Putamen (tissue), 1 donor: ENCODE measurements at regions not wholly inside any gene's neighbourhood (a gene's known extent, or its start where the extent isn't known, plus 50 kb on each side); places are given as distances from the start of the nearest gene placed in this dataset.
"Not testable (repeated sequence)": the region's sequence is repeated elsewhere in the genome, so short reads cannot be mapped to it uniquely, and the experiment has no call there.

Experiments used
- DNase-seq: peaks from one replicate; pipeline ENCODE4 v3.0.0-alpha.2; 2016; ENCODE audit warnings: low spot score

- no peak for DNase-seq
Observed at GRCh38 chr21:27885296-27885711, 918.4 kb upstream of the ADAMTS5 start.

GRCh38 chr21:27881331-27881730 is 914.4 kb upstream of the ADAMTS5 start:
- not testable (repeated sequence) for DNase-seq

GRCh38 chr21:27872411-27872810 is 905.5 kb upstream of the ADAMTS5 start:
- DNase-seq, result not testable (repeated sequence)

- DNase-seq, result not testable (repeated sequence)
Observed at GRCh38 chr21:27870755-27871154, 903.9 kb upstream of the ADAMTS5 start.

GRCh38 chr21:27860314-27860955 is 893.5 kb upstream of the ADAMTS5 start:
- DNase-seq, result not testable (repeated sequence)

GRCh38 chr21:27858053-27858825 is 891.4 kb upstream of the ADAMTS5 start:
- DNase-seq, result not testable (repeated sequence)

- DNase-seq, result not testable (repeated sequence)
Observed at GRCh38 chr21:27856988-27857387, 890.1 kb upstream of the ADAMTS5 start.

GRCh38 chr21:27841084-27841672 is 874.3 kb upstream of the ADAMTS5 start:
- DNase-seq, result no peak

GRCh38 chr21:27840262-27840661 is 873.4 kb upstream of the ADAMTS5 start:
- DNase-seq, result no peak

- no peak for DNase-seq
Observed at GRCh38 chr21:27839512-27840115, 872.7 kb upstream of the ADAMTS5 start.

- DNase-seq, result no peak
Observed at GRCh38 chr21:27838573-27838972, 871.7 kb upstream of the ADAMTS5 start.

GRCh38 chr21:27837936-27838335 is 871.0 kb upstream of the ADAMTS5 start:
- DNase-seq, result no peak

GRCh38 chr21:27833298-27833697 is 866.4 kb upstream of the ADAMTS5 start:
- no peak for DNase-seq

GRCh38 chr21:27831816-27832569 is 865.1 kb upstream of the ADAMTS5 start:
- DNase-seq, result no peak

- DNase-seq, result no peak
Observed at GRCh38 chr21:27831177-27831576, 864.3 kb upstream of the ADAMTS5 start.

GRCh38 chr21:27827972-27828371 is 861.1 kb upstream of the ADAMTS5 start:
- no peak for DNase-seq

GRCh38 chr21:27825035-27825434 is 858.1 kb upstream of the ADAMTS5 start:
- no peak for DNase-seq

GRCh38 chr21:27823652-27824201 is 856.8 kb upstream of the ADAMTS5 start:
- DNase-seq, result no peak

- no peak for DNase-seq
Observed at GRCh38 chr21:27820342-27820741, 853.5 kb upstream of the ADAMTS5 start.

- DNase-seq, result no peak
Observed at GRCh38 chr21:27819299-27819698, 852.4 kb upstream of the ADAMTS5 start.

GRCh38 chr21:27818847-27819246 is 852.0 kb upstream of the ADAMTS5 start:
- no peak for DNase-seq
